ENCODE measurements at regions not wholly inside any gene's neighbourhood (a gene's known extent, or its start where the extent isn't known, plus 50 kb on each side); places are given as distances from the start of the nearest gene placed in this dataset.

DNA sequence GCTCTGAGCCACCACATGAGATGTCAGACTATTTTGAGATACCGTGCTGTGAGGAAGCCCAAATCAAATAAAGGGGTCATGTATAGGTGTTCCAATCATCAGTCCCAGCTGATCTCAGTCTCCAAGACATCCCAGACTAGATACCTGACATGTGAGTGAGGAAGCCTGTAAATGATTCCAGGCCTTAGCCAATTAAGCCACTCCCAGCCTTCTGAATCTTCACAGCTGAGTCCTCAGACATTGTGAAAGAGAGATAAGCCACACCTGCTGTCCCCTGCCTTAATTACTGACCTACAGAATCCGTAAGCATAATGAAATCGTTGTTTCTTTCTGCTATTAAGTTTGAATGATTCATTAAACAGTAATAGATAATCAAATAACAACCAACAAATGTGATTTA lies 671.4 kb downstream of the ZNF674 start:
- H3K4me1 ChIP-seq (ENCODE audit: insufficient read depth, poor library complexity, severe bottlenecking), result no peaks in the 10 kb centered on the region
- H3K36me3 ChIP-seq (ENCODE audit: low read depth), result no peaks in the 10 kb centered on the region
- DNase-seq (ENCODE audit: low spot score), result no peak
- TF ChIP-seq, protein P1, sequence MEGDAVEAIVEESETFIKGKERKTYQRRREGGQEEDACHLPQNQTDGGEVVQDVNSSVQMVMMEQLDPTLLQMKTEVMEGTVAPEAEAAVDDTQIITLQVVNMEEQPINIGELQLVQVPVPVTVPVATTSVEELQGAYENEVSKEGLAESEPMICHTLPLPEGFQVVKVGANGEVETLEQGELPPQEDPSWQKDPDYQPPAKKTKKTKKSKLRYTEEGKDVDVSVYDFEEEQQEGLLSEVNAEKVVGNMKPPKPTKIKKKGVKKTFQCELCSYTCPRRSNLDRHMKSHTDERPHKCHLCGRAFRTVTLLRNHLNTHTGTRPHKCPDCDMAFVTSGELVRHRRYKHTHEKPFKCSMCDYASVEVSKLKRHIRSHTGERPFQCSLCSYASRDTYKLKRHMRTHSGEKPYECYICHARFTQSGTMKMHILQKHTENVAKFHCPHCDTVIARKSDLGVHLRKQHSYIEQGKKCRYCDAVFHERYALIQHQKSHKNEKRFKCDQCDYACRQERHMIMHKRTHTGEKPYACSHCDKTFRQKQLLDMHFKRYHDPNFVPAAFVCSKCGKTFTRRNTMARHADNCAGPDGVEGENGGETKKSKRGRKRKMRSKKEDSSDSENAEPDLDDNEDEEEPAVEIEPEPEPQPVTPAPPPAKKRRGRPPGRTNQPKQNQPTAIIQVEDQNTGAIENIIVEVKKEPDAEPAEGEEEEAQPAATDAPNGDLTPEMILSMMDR (IDR thresholded peaks at IDR 0.05; ENCODE audit: poor library complexity, severe bottlenecking), result no peak
- no peak for ATAC-seq (ENCODE audit: low read depth)
- no peak overlapping the region for H3K27ac ChIP-seq (ENCODE audit: poor library complexity, severe bottlenecking)
- no peak overlapping the region for H3K4me3 ChIP-seq (ENCODE audit: severe bottlenecking)
- H3K27me3 ChIP-seq (ENCODE audit: insufficient read depth, poor library complexity, severe bottlenecking), result no peaks in the 10 kb centered on the region
- H3K9me3 ChIP-seq (ENCODE audit: severe bottlenecking), result no peaks in the 10 kb centered on the region

- no peak overlapping the region for H3K4me3 ChIP-seq (ENCODE audit: severe bottlenecking)
- no peaks in the 10 kb centered on the region for H3K27me3 ChIP-seq (ENCODE audit: insufficient read depth, poor library complexity, severe bottlenecking)
- TF ChIP-seq, protein P1 (IDR thresholded peaks at IDR 0.05; ENCODE audit: poor library complexity, severe bottlenecking), result no peak
- no peaks in the 10 kb centered on the region for H3K36me3 ChIP-seq (ENCODE audit: low read depth)
- ATAC-seq (ENCODE audit: low read depth), result no peak
- no peaks in the 10 kb centered on the region for H3K4me1 ChIP-seq (ENCODE audit: insufficient read depth, poor library complexity, severe bottlenecking)
- no peaks in the 10 kb centered on the region for H3K9me3 ChIP-seq (ENCODE audit: severe bottlenecking)
- DNase-seq (ENCODE audit: low spot score), result no peak
- H3K27ac ChIP-seq (ENCODE audit: poor library complexity, severe bottlenecking), result no peak overlapping the region
Observed at GRCh38 chrX:45872480-45872879, 671.8 kb upstream of the DIPK2B start.

DNA sequence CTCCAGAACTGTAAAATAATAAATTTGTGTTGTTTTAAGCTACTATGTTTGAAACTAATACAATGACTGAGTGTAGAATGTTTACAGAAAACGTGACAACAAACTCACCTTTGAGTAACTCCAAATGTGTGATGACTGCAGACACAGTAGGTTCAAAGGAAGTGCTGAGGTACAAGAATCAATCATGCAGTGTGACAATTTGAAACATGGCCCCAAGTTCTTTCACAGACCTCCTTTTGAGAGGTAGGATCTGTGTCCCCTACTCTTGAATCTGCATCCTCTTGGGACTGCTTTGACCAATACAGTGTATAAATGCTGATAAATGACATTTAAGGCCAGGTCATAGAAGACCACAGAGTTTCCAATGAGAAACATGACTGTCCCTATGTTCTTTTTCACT lies 667.7 kb upstream of the DIPK2B start:
- H3K9me3 ChIP-seq (ENCODE audit: severe bottlenecking), result no peaks in the 10 kb centered on the region
- no peak overlapping the region for H3K27ac ChIP-seq (ENCODE audit: poor library complexity, severe bottlenecking)
- TF ChIP-seq, protein P1 (IDR thresholded peaks at IDR 0.05; ENCODE audit: poor library complexity, severe bottlenecking), result no peak
- DNase-seq (ENCODE audit: low spot score), result no peak
- H3K27me3 ChIP-seq (ENCODE audit: insufficient read depth, poor library complexity, severe bottlenecking), result no peaks in the 10 kb centered on the region
- no peak for ATAC-seq (ENCODE audit: low read depth)
- no peaks in the 10 kb centered on the region for H3K4me1 ChIP-seq (ENCODE audit: insufficient read depth, poor library complexity, severe bottlenecking)
- no peak overlapping the region for H3K4me3 ChIP-seq (ENCODE audit: severe bottlenecking)
- no peaks in the 10 kb centered on the region for H3K36me3 ChIP-seq (ENCODE audit: low read depth)

GRCh38 chrX:45862801-45863200 lies 662.1 kb upstream of the DIPK2B start:
- no peaks in the 10 kb centered on the region for H3K36me3 ChIP-seq (ENCODE audit: low read depth)
- no peak overlapping the region for H3K27ac ChIP-seq (ENCODE audit: poor library complexity, severe bottlenecking)
- H3K27me3 ChIP-seq (ENCODE audit: insufficient read depth, poor library complexity, severe bottlenecking), result no peaks in the 10 kb centered on the region
- H3K4me3 ChIP-seq (ENCODE audit: severe bottlenecking), result no peak overlapping the region
- TF ChIP-seq, protein P1 (IDR thresholded peaks at IDR 0.05; ENCODE audit: poor library complexity, severe bottlenecking), result no peak
- ATAC-seq (ENCODE audit: low read depth), result no peak
- no peak for DNase-seq (ENCODE audit: low spot score)
- H3K9me3 ChIP-seq (ENCODE audit: severe bottlenecking), result no peaks in the 10 kb centered on the region
- H3K4me1 ChIP-seq (ENCODE audit: insufficient read depth, poor library complexity, severe bottlenecking), result no peaks in the 10 kb centered on the region

- Histone ChIP-seq H3K4me1 (ENCODE audit: insufficient read depth, poor library complexity, severe bottlenecking) (no peaks in the 10 kb centered on the region), H3K9me3 (ENCODE audit: severe bottlenecking) (no peaks in the 10 kb centered on the region), H3K27ac (ENCODE audit: poor library complexity, severe bottlenecking) (no peak overlapping the region), H3K27me3 (ENCODE audit: insufficient read depth, poor library complexity, severe bottlenecking) (no peaks in the 10 kb centered on the region), H3K4me3 (ENCODE audit: severe bottlenecking) (no peak overlapping the region), H3K36me3 (ENCODE audit: low read depth) (no peaks in the 10 kb centered on the region)
- TF ChIP-seq, protein P1 (IDR thresholded peaks at IDR 0.05; ENCODE audit: poor library complexity, severe bottlenecking), result no peak
- DNase-seq (ENCODE audit: low spot score) (no peak), ATAC-seq (ENCODE audit: low read depth) (no peak)
Observed at GRCh38 chrX:45860450-45860849, 659.8 kb upstream of the DIPK2B start.

Data from RWPE2 (cell line).